HFF-Myc (cell line): ENCODE measurements at regions not wholly inside any gene's neighbourhood (a gene's known extent, or its start where the extent isn't known, plus 50 kb on each side); places are given as distances from the start of the nearest gene placed in this dataset.

ENCODE experiments used
- DNase-seq: peaks from one replicate; pipeline ENCODE4 v3.0.0-alpha.2; 2011; ENCODE audit warnings: low read depth; ENCODE audit errors: extremely low read depth
- H3K4me3 ChIP-seq: replicated peaks from 2 replicates; pipeline ENCODE4 v1.5.1; 2011; ENCODE audit warnings: low read depth, mild to moderate bottlenecking, control low read depth, low read length
- TF ChIP-seq, protein P1 (sequence below): IDR thresholded peaks from 2 replicates; pipeline ENCODE4 v1.5.1; 2012; ENCODE audit warnings: mild to moderate bottlenecking, low read depth, low read length, control low read depth; ENCODE audit errors: missing control alignments

DNA sequence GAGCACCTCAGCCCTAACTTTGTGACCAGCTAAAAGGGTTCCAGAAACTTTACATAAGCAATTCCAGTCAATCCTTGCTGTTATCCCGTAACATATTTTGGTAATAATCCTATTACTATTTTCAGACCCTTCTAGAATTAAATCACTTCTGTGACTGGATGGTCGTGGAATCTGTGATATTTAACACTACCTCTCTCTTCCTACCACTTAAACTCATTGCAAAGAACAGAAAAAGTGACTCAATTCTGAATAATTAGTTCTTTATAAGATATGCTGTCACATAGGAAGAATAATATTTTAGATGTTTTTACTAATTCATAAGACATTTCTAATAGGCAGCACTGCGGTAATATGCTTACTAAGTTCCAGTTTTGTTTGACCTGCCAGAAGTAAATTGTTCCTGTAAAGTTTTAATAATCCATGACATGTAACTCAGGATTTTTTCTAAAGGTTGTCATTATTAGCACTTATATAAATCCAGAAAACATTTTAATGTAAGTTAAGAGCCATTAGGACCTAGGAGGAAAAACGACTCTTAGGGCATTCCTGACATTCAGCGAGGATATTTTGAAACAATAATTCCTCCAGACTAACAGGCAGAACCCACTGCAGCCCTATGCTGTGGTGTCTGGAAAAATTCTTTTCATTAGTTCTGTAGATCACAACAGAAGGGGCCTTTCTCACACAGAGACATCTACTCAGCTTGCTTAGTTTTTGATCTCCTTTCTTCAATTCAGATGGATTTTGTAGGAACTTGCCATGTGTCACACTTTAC, 113.3 kb upstream of the MBNL1 start:
- no peak for DNase-seq
- no peak overlapping the region for H3K4me3 ChIP-seq
- TF ChIP-seq, protein P1, sequence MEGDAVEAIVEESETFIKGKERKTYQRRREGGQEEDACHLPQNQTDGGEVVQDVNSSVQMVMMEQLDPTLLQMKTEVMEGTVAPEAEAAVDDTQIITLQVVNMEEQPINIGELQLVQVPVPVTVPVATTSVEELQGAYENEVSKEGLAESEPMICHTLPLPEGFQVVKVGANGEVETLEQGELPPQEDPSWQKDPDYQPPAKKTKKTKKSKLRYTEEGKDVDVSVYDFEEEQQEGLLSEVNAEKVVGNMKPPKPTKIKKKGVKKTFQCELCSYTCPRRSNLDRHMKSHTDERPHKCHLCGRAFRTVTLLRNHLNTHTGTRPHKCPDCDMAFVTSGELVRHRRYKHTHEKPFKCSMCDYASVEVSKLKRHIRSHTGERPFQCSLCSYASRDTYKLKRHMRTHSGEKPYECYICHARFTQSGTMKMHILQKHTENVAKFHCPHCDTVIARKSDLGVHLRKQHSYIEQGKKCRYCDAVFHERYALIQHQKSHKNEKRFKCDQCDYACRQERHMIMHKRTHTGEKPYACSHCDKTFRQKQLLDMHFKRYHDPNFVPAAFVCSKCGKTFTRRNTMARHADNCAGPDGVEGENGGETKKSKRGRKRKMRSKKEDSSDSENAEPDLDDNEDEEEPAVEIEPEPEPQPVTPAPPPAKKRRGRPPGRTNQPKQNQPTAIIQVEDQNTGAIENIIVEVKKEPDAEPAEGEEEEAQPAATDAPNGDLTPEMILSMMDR = no peak

GRCh38 chr3:152156880-152157279, 111.8 kb upstream of the MBNL1 start:
- DNase-seq = no peak
- TF ChIP-seq, protein P1 = no peak
- no peak overlapping the region for H3K4me3 ChIP-seq

- DNase-seq = no peak
- H3K4me3 ChIP-seq = no peak overlapping the region
- TF ChIP-seq, protein P1 = no peak
These were observed 111.4 kb upstream of the MBNL1 start for GRCh38 chr3:152157337-152157736.

DNA sequence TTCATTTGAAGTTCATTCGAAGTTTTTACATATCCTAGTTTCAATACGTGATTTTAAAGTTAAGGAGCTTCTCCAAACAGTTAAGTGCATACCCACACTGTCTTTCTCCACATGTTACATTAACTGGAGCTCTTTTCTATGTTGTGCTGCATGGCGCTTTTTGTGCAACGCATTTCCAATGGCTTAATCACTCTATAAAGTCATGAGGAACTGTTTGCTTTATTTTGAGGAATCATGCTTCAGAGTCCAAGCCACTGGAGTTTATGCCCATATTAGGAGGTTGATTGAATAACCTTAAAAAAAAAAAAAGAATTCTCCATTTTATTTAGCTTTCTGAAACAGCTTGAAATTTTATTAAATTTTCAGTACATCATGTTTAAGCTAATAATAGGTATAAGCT, 109.4 kb upstream of the MBNL1 start:
- TF ChIP-seq, protein P1 = no peak
- peak; percentile 71 for DNase-seq
- no peak overlapping the region for H3K4me3 ChIP-seq

DNA sequence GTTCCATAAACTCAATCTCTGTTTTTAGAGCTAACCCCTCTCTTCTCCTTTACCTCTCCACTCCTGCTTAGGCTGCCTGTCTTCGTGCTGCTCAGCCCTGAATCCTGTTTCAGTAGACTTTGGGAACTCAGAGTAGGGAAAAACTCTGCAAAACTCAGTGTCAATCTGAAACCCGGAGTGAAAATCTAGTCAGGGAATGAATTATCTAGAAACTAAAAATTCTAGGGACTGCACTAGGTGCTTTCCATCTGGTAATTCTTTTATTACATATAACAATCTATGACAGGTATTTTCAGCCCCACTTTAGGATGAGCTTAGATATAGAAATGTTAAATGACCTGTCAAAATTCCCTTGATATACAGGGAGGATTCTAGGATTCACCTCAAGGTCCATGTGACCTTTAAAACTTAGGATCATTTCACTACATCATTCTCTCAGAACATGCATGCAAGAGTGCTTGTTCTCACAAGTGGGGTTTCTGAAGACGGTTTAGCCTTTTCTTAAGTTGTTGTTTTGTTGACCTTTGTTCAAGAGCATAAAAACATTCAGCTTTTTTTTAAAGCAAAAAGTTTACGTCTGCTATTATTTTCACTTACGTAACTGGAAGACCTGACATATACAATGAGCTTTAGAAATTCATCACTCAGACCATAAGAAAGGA, 108.2 kb upstream of the MBNL1 start:
- TF ChIP-seq, protein P1 = no peak
- H3K4me3 ChIP-seq = no peak overlapping the region
- DNase-seq = no peak

- no peak overlapping the region for H3K4me3 ChIP-seq
- no peak for DNase-seq
- TF ChIP-seq, protein P1 = no peak
These were observed 96.3 kb upstream of the MBNL1 start for GRCh38 chr3:152172460-152172859.
